Esophagus muscularis mucosa (tissue), 3 donors: ENCODE measurements at regions not wholly inside any gene's neighbourhood (a gene's known extent, or its start where the extent isn't known, plus 50 kb on each side); places are given as distances from the start of the nearest gene placed in this dataset.

Experiments used
- CTCF ChIP-seq, 3 experiments: fragments of 200-600 bp in 2 of 3; fragments of 450-650 bp in 1 of 3; sonication (generic) in 2 of 3; IDR thresholded peaks; one replicate each; pipeline ENCODE4 v1.5.1; 2017 to 2019; ENCODE audit warnings: antibody characterized with exemption in 3 of 3, mild to moderate bottlenecking in 2 of 3, moderate library complexity in 1 of 3
- POLR2AphosphoS5 ChIP-seq, 2 donors: sonication (generic); formaldehyde crosslinking; IDR thresholded peaks; one replicate each; pipeline ENCODE4 v1.6.1; 2017; ENCODE audit warnings: antibody characterized with exemption in 2 of 2

- TF ChIP-seq POLR2AphosphoS5 (IDR thresholded peaks at IDR 0.05): no peak
- no peak for TF ChIP-seq CTCF (IDR thresholded peaks at IDR 0.05)
Measured at GRCh38 chr3:31240013-31240412, 292.7 kb upstream of the STT3B start.
